Loucy (cell line): ENCODE measurements at regions not wholly inside any gene's neighbourhood (a gene's known extent, or its start where the extent isn't known, plus 50 kb on each side); places are given as distances from the start of the nearest gene placed in this dataset.

Experiments used
- H2AFZ ChIP-seq: fragments of 200-600 bp; sonication (generic); 2 replicates; pipeline ENCODE4 v1.6.0; 2016; ENCODE audit warnings: antibody characterized with exemption, mild to moderate bottlenecking, low read length, moderate library complexity
- H3F3A ChIP-seq: fragments of 200-600 bp; 2 replicates; pipeline ENCODE4 v1.6.0; 2016; ENCODE audit warnings: antibody characterized with exemption, low read depth, mild to moderate bottlenecking
- H3K27me3 ChIP-seq: fragments of 200-600 bp; sonication (generic); 2 replicates; pipeline ENCODE4 v1.6.1; 2014; ENCODE audit warnings: low read length, mild to moderate bottlenecking; ENCODE audit not compliant: insufficient read depth, poor library complexity, severe bottlenecking
- H3K36me3 ChIP-seq: fragments of 200-600 bp; sonication (generic); 2 replicates; pipeline ENCODE4 v1.6.1; 2016; ENCODE audit warnings: low read length; ENCODE audit not compliant: insufficient read depth
- H3K4me1 ChIP-seq: fragments of 200-600 bp; sonication (generic); 2 replicates; pipeline ENCODE4 v1.5.1; 2014; ENCODE audit warnings: low read length, mild to moderate bottlenecking; ENCODE audit not compliant: insufficient read depth, poor library complexity, severe bottlenecking
- H3K4me2 ChIP-seq: fragments of 200-600 bp; sonication (generic); 2 replicates; pipeline ENCODE4 v1.6.0; 2014; ENCODE audit warnings: antibody characterized with exemption, low read length, low read depth, mild to moderate bottlenecking; ENCODE audit not compliant: poor library complexity, severe bottlenecking
- H3K4me3 ChIP-seq: fragments of 200-600 bp; sonication (generic); 2 replicates; pipeline ENCODE4 v1.5.1; 2014; ENCODE audit warnings: low read length, mild to moderate bottlenecking, mixed read lengths; ENCODE audit not compliant: poor library complexity, severe bottlenecking
- H3K79me2 ChIP-seq: fragments of 200-600 bp; sonication (generic); 2 replicates; pipeline ENCODE4 v1.6.1; 2014; ENCODE audit warnings: low read length; ENCODE audit not compliant: insufficient read depth
- H3K9ac ChIP-seq: fragments of 200-600 bp; sonication (generic); 2 replicates; pipeline ENCODE4 v1.6.0; 2014; ENCODE audit warnings: mild to moderate bottlenecking, low read depth, low read length, moderate library complexity; ENCODE audit not compliant: poor library complexity, severe bottlenecking
- H3K9me2 ChIP-seq: fragments of 200-600 bp; sonication (generic); replicated peaks from 2 replicates; pipeline ENCODE4 v1.6.1; 2016; ENCODE audit warnings: low read depth, low read length, mixed read lengths
- H3K9me3 ChIP-seq: fragments of 200-600 bp; sonication (generic); 2 replicates; pipeline ENCODE4 v1.6.1; 2014; ENCODE audit warnings: mild to moderate bottlenecking, antibody characterized with exemption, low read length, low read depth; ENCODE audit not compliant: insufficient read depth
- H4K20me1 ChIP-seq: fragments of 200-600 bp; sonication (generic); 2 replicates; pipeline ENCODE4 v1.6.0; 2014; ENCODE audit warnings: antibody characterized with exemption, low read length, mild to moderate bottlenecking; ENCODE audit not compliant: insufficient read depth, poor library complexity, severe bottlenecking
- EZH2phosphoT487 ChIP-seq: fragments of 200-600 bp; IDR thresholded peaks from 2 replicates; pipeline ENCODE4 v1.6.1; 2018; ENCODE audit warnings: antibody characterized with exemption, mild to moderate bottlenecking, moderate library complexity, borderline replicate concordance
- TF ChIP-seq, protein P1 (sequence below): fragments of 200-600 bp; sonication (generic); conservative IDR thresholded peaks from 2 replicates; pipeline ENCODE4 v1.5.1; 2014; ENCODE audit warnings: mild to moderate bottlenecking, antibody characterized with exemption, low read length

GRCh38 chrX:79231662-79232061, 87.2 kb downstream of the GPR174 start:
- no peak overlapping the region for H2AFZ ChIP-seq
- no peaks in the 10 kb centered on the region for H3K79me2 ChIP-seq
- H3K4me3 ChIP-seq = no peak overlapping the region
- no peak overlapping the region for H3K9ac ChIP-seq
- no peaks in the 10 kb centered on the region for H3K9me2 ChIP-seq
- H3K9me3 ChIP-seq = no peaks in the 10 kb centered on the region
- peaks cover 9% of the 10 kb centered on the region for H3K4me1 ChIP-seq
- no peak overlapping the region for H3K4me2 ChIP-seq
- no peaks in the 10 kb centered on the region for H3K27me3 ChIP-seq
- no peaks in the 10 kb centered on the region for H3F3A ChIP-seq
- TF ChIP-seq, protein P1, sequence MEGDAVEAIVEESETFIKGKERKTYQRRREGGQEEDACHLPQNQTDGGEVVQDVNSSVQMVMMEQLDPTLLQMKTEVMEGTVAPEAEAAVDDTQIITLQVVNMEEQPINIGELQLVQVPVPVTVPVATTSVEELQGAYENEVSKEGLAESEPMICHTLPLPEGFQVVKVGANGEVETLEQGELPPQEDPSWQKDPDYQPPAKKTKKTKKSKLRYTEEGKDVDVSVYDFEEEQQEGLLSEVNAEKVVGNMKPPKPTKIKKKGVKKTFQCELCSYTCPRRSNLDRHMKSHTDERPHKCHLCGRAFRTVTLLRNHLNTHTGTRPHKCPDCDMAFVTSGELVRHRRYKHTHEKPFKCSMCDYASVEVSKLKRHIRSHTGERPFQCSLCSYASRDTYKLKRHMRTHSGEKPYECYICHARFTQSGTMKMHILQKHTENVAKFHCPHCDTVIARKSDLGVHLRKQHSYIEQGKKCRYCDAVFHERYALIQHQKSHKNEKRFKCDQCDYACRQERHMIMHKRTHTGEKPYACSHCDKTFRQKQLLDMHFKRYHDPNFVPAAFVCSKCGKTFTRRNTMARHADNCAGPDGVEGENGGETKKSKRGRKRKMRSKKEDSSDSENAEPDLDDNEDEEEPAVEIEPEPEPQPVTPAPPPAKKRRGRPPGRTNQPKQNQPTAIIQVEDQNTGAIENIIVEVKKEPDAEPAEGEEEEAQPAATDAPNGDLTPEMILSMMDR = no peak
- no peak for TF ChIP-seq EZH2phosphoT487
- H3K36me3 ChIP-seq = no peaks in the 10 kb centered on the region
- H4K20me1 ChIP-seq = no peaks in the 10 kb centered on the region
